Breast epithelium (tissue), 4 donors: ENCODE measurements at regions not wholly inside any gene's neighbourhood (a gene's known extent, or its start where the extent isn't known, plus 50 kb on each side); places are given as distances from the start of the nearest gene placed in this dataset.

Source experiments
- DNase-seq, 2 donors: peaks; one replicate each; pipeline ENCODE4 v3.0.0-alpha.2; 2019; ENCODE audit warnings: low spot score in 2 of 2
- H3K27ac ChIP-seq, 2 donors: fragments of 200-600 bp; sonication (generic) in 1 of 2; one replicate each; pipeline ENCODE4 v1.5.1; 2016 to 2019; ENCODE audit warnings: mild to moderate bottlenecking in 1 of 2
- H3K27me3 ChIP-seq, 2 donors: fragments of 200-600 bp; sonication (generic) in 1 of 2; one replicate each; pipeline versions ENCODE4 v1.5.1 to v1.6.0; 2017 to 2019; ENCODE audit warnings: control low read depth in 1 of 2, mild to moderate bottlenecking in 1 of 2
- H3K36me3 ChIP-seq: fragments of 200-600 bp; one replicate; pipeline ENCODE4 v1.5.1; 2019
- H3K4me1 ChIP-seq, 2 donors: fragments of 200-600 bp; sonication (generic); one replicate each; pipeline ENCODE4 v1.5.1; 2016 to 2019; ENCODE audit warnings: control low read depth in 1 of 2
- H3K4me3 ChIP-seq, 3 donors: fragments of 200-600 bp; sonication (generic); 1 replicate in 2 of 3; 2 replicates in 1 of 3; pipeline ENCODE4 v1.5.1; 2016 to 2019; ENCODE audit warnings: mild to moderate bottlenecking in 3 of 3, moderate library complexity in 2 of 3
- H3K9me3 ChIP-seq, 2 donors: fragments of 200-600 bp; sonication (generic) in 1 of 2; one replicate each; pipeline ENCODE4 v1.5.1; 2016 to 2019; ENCODE audit warnings: control low read depth in 1 of 2
- CTCF ChIP-seq, 3 donors: fragments of 450-650 bp; IDR thresholded peaks; one replicate each; pipeline ENCODE4 v1.5.1; 2016 to 2017; ENCODE audit warnings: antibody characterized with exemption in 3 of 3, mild to moderate bottlenecking in 3 of 3, moderate library complexity in 3 of 3
- POLR2A ChIP-seq: fragments of 450-650 bp; IDR thresholded peaks from one replicate; pipeline ENCODE4 v1.6.1; 2016; ENCODE audit warnings: antibody characterized with exemption, mild to moderate bottlenecking, moderate library complexity
- POLR2AphosphoS5 ChIP-seq, 3 donors: sonication (generic); formaldehyde crosslinking; IDR thresholded peaks; one replicate each; pipeline ENCODE4 v1.6.1; 2017; ENCODE audit warnings: antibody characterized with exemption in 3 of 3
- intact Hi-C: fragments of 100-400 bp; cut with DNase I; formaldehyde crosslinking; loops from one replicate; pipeline ENCODE4 v1.15.1; 2023; ENCODE audit warnings: low total_unique reads

- DNase-seq = no peak
- Histone ChIP-seq H3K9me3 (no peaks in the 10 kb centered on the region), H3K27ac (no peak overlapping the region), H3K4me3 (no peak overlapping the region), H3K36me3 (no peaks in the 10 kb centered on the region), H3K4me1 (no peaks in the 10 kb centered on the region), H3K27me3 (no peaks in the 10 kb centered on the region)
- TF ChIP-seq POLR2AphosphoS5 (IDR thresholded peaks at IDR 0.05) (no peak), POLR2A (no peak), CTCF (IDR thresholded peaks at IDR 0.05) (no peak)
- intact Hi-C loops = no loop called here
Observed at GRCh38 chr9:14445946-14446345, 132.0 kb upstream of the NFIB start.

- no peaks in the 10 kb centered on the region for H3K9me3 ChIP-seq
- DNase-seq = no peak
- H3K4me1 ChIP-seq = no peaks in the 10 kb centered on the region
- no peak overlapping the region for H3K4me3 ChIP-seq
- no peaks in the 10 kb centered on the region for H3K27me3 ChIP-seq
- intact Hi-C loops = no loop called here
- TF ChIP-seq POLR2A (no peak), POLR2AphosphoS5 (IDR thresholded peaks at IDR 0.05) (no peak), CTCF (IDR thresholded peaks at IDR 0.05) (no peak)
- H3K36me3 ChIP-seq = no peaks in the 10 kb centered on the region
- no peak overlapping the region for H3K27ac ChIP-seq
Observed at GRCh38 chr9:14442956-14443355, 129.0 kb upstream of the NFIB start.

- Histone ChIP-seq H3K36me3 (no peaks in the 10 kb centered on the region), H3K27ac (no peak overlapping the region), H3K9me3 (no peaks in the 10 kb centered on the region), H3K4me3 (no peak overlapping the region), H3K27me3 (no peaks in the 10 kb centered on the region), H3K4me1 (no peaks in the 10 kb centered on the region)
- intact Hi-C loops = no loop called here
- DNase-seq = no peak
- TF ChIP-seq CTCF (IDR thresholded peaks at IDR 0.05) (no peak), POLR2A (no peak), POLR2AphosphoS5 (IDR thresholded peaks at IDR 0.05) (no peak)
Observed at GRCh38 chr9:14441976-14442651, 128.2 kb upstream of the NFIB start.

GRCh38 chr9:14441115-14441514 lies 127.2 kb upstream of the NFIB start:
- H3K4me3 ChIP-seq = no peak overlapping the region
- no peak for DNase-seq
- no peaks in the 10 kb centered on the region for H3K9me3 ChIP-seq
- H3K4me1 ChIP-seq = no peaks in the 10 kb centered on the region
- H3K27me3 ChIP-seq = no peaks in the 10 kb centered on the region
- intact Hi-C loops = no loop called here
- no peaks in the 10 kb centered on the region for H3K36me3 ChIP-seq
- TF ChIP-seq POLR2A (no peak), CTCF (IDR thresholded peaks at IDR 0.05) (no peak), POLR2AphosphoS5 (IDR thresholded peaks at IDR 0.05) (no peak)
- no peak overlapping the region for H3K27ac ChIP-seq

- Histone ChIP-seq H3K36me3 (no peaks in the 10 kb centered on the region), H3K27me3 (no peaks in the 10 kb centered on the region), H3K27ac (no peak overlapping the region), H3K4me3 (no peak overlapping the region), H3K9me3 (no peaks in the 10 kb centered on the region), H3K4me1 (no peaks in the 10 kb centered on the region)
- intact Hi-C loops = no loop called here
- DNase-seq = no peak
- no peak for TF ChIP-seq CTCF (IDR thresholded peaks at IDR 0.05)
- TF ChIP-seq POLR2AphosphoS5 (IDR thresholded peaks at IDR 0.05) = no peak
- no peak for TF ChIP-seq POLR2A
Observed at GRCh38 chr9:14440062-14440461, 126.1 kb upstream of the NFIB start.
